GM19239 (cell line): ENCODE measurements at regions not wholly inside any gene's neighbourhood (a gene's known extent, or its start where the extent isn't known, plus 50 kb on each side); places are given as distances from the start of the nearest gene placed in this dataset.
A peak's percentile ranks its signal among the peaks of the same experiment; 100 is the strongest.

Experiments used
- DNase-seq: peaks from one replicate; pipeline ENCODE4 v3.0.0; 2011; ENCODE audit warnings: low spot score; ENCODE audit not compliant: insufficient read length
- FAIRE-seq: peaks from 2 replicates; lab custom pipeline; 2011; peaks lifted over from hg19 to GRCh38; lab: Jason Lieb, UNC

DNA sequence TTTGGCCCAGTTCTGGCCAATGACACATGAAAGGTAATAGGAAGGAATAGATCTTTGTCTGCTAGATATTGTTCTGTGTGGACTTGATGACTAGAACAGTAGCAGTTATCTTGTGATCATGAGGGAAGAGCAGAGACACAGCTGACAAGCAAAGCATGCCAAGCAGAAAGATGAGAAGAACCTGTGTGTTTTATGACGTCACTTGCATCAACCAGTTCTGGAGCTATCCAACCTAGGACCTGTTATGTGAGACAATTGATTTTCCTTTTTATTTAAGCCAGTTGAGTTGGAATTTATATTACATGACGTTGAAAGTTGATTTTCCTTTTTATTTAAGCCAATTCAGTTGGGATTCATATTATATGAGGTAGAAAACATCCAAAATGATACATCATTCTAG is 143.2 kb downstream of the MCHR2 start:
- FAIRE-seq: no peak

DNA sequence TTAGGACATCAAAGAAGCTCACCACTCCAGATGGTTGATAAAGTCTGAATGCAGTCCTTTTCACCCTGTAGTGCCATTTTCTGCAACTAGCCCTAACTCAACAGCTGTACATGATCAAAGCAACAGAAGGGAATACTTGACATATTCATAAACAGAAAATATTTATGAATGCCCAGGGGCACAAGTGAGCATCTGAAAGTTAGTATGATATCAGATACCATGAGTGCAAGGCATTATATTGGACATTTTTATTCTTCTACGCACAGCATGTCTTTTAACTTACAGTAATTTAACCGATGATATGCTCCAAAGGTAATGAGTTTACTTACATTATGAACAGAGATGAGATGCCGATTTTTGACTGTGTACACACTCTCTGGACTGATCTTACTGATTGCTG is 142.0 kb downstream of the MCHR2 start:
- FAIRE-seq: no peak
- DNase-seq: no peak

More for the DNA sequence above, 143.2 kb downstream of the MCHR2 start:
- no peak for DNase-seq

DNA sequence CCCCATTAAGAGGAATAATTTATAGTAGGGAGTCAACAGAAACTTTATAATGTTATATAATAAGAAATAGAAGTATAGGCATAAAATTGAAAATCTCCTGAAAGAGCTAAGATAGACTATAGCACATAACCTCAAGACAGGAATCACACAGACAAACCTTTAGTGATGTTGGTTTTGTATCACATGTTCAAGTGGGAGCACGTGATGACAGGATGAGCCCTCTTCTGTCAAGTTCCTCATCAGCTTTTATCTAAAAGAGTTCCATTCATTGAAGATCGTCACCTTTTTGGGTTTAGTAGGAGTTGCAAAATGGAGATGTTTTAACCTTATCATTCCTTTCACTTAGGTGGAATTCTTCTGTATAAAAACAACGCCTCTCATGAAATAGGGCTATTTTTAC is 127.0 kb downstream of the MCHR2 start:
- DNase-seq (no peak), FAIRE-seq (no peak)

DNA sequence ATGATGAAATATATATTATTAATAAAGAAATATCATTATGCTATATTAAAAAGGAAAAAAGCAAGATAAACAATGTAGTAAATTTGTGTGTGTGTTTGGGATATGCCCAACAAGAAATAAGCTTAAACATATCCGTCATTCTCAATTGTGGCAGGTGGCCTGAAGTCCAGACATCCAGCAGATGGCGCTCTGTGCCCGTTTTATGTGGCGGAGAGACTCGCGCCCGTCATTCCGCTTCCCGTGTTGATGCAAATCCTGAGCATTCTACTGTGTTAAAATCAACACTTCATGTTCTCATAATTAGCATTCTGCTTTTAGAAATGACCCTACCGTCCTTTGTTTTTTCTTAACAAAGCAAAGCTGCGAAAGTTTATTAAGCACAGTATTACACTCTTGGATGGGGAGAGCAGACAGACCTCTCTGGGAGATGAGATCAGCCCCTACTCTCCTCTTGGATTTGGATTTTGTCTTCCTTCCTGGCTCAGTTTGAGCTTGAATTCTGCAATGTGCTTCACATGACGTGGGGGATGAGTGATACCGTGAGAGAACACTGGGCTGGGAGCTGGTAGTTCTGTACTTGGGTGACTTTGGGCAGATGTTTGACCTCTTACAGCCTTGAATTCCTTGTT is 125.8 kb downstream of the MCHR2 start:
- FAIRE-seq: peak; percentile 93
- peak; percentile 22 for DNase-seq
